ENCODE measurements at regions not wholly inside any gene's neighbourhood (a gene's known extent, or its start where the extent isn't known, plus 50 kb on each side); places are given as distances from the start of the nearest gene placed in this dataset.

DNA sequence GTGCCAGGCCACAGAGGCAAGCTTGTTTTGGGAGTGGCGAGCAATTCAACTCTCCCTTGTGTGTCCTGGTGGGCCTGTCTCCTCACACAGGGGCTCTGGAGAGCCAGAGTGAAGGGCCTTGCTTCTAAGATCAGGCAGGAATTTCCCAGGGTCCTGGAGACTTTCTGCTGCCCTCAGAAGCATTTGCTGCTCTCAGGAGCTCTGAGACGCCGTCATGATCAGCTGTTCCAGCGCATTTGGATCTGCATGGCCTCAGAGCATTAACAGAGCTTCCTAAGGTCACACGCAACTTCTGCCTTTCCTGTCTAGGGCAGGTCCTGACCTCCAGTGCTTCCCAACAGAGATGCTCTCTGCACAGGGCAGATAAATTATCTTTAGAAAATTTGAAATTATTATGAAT is 52.2 kb upstream of the C10orf90 start:
- no peaks in the 10 kb centered on the region for H3K9me3 ChIP-seq

DNA sequence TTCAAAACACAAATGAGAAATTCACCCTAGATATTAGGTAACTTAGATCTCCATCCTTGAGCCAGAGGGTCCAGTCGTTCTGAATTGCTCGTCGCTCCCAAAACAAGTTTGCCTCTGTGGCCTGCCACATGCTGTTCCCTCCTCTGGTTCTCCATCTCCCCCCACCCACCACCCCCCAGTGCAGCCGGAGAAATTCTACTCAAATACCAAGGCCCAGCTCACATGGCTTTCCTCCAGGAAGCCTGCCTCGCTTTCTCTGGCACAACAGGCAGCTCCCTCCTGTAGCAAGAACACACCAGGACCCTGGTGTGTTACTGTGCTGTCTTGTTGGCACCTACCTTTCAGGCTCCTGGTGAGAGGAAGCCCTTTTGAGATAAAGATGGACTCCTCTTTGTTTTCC is 52.7 kb upstream of the C10orf90 start:
- no peak overlapping the region for H3K27ac ChIP-seq
- intact Hi-C loops (cut with DNase I), result no loop called here
- H3K27me3 ChIP-seq, result no peaks in the 10 kb centered on the region
- no peaks in the 10 kb centered on the region for H3K4me1 ChIP-seq
- H3K4me3 ChIP-seq, result no peak overlapping the region
- 85% methylated on average over 5 of the region's 5 CpGs for WGBS, 2 donors
- H3K9me3 ChIP-seq, result no peaks in the 10 kb centered on the region
- DNase-seq, result no peak
- H3K36me3 ChIP-seq, result no peaks in the 10 kb centered on the region
- no peak for TF ChIP-seq POLR2AphosphoS5 (IDR thresholded peaks at IDR 0.05)

More for the DNA sequence above, 52.2 kb upstream of the C10orf90 start:
- 76 to 84% methylated on average over 5 of the region's 5 CpGs for WGBS, 2 donors
- intact Hi-C loops (cut with DNase I), result no loop called here
- no peak for DNase-seq
- no peaks in the 10 kb centered on the region for H3K27me3 ChIP-seq
- TF ChIP-seq, protein P1, sequence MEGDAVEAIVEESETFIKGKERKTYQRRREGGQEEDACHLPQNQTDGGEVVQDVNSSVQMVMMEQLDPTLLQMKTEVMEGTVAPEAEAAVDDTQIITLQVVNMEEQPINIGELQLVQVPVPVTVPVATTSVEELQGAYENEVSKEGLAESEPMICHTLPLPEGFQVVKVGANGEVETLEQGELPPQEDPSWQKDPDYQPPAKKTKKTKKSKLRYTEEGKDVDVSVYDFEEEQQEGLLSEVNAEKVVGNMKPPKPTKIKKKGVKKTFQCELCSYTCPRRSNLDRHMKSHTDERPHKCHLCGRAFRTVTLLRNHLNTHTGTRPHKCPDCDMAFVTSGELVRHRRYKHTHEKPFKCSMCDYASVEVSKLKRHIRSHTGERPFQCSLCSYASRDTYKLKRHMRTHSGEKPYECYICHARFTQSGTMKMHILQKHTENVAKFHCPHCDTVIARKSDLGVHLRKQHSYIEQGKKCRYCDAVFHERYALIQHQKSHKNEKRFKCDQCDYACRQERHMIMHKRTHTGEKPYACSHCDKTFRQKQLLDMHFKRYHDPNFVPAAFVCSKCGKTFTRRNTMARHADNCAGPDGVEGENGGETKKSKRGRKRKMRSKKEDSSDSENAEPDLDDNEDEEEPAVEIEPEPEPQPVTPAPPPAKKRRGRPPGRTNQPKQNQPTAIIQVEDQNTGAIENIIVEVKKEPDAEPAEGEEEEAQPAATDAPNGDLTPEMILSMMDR (IDR thresholded peaks at IDR 0.05), result no peak
- TF ChIP-seq POLR2AphosphoS5 (IDR thresholded peaks at IDR 0.05) (no peak), EP300 (IDR thresholded peaks at IDR 0.05) (no peak)
- no peaks in the 10 kb centered on the region for H3K4me1 ChIP-seq
- H3K27ac ChIP-seq, result no peak overlapping the region
- H3K36me3 ChIP-seq, result no peaks in the 10 kb centered on the region
- H3K4me3 ChIP-seq, result no peak overlapping the region

DNA sequence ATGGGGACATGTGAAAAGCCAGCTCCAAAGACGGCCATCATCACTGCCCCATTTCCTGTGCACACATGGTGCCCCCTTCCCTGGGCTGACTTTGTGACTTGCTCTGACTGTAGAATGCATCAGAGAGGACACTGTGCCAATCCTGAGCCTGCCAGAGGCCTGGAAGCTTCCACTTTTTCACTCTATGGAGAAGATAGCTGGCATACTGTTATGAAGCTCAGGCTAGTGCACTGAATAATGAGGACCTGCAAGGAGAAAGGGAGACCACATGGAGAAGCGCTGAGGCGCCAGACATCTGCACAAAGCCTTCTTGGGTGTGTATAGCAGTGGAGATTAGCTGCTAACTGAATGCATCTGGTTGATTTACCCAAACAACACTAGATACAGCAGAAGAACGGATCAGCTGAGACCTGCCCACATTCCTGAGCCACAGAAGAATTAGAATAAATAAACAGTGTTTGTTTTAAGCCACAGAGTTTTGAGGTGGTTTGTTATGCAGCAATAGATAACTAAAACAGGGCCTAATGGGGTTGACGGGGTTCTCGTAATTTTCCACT is 58.9 kb upstream of the C10orf90 start:
- no peak overlapping the region for H3K4me3 ChIP-seq
- H3K4me1 ChIP-seq, result no peaks in the 10 kb centered on the region
- WGBS, 2 donors, result 78 to 79% methylated on average over 6 of the region's 6 CpGs
- TF ChIP-seq POLR2A (IDR thresholded peaks at IDR 0.05) (no peak), POLR2AphosphoS5 (IDR thresholded peaks at IDR 0.05) (no peak)
- intact Hi-C loops (cut with DNase I), result no loop called here
- H3K9me3 ChIP-seq, result no peaks in the 10 kb centered on the region
- no peaks in the 10 kb centered on the region for H3K27me3 ChIP-seq
- no peak overlapping the region for H3K27ac ChIP-seq
- no peak for DNase-seq
- H3K36me3 ChIP-seq, result no peaks in the 10 kb centered on the region

DNA sequence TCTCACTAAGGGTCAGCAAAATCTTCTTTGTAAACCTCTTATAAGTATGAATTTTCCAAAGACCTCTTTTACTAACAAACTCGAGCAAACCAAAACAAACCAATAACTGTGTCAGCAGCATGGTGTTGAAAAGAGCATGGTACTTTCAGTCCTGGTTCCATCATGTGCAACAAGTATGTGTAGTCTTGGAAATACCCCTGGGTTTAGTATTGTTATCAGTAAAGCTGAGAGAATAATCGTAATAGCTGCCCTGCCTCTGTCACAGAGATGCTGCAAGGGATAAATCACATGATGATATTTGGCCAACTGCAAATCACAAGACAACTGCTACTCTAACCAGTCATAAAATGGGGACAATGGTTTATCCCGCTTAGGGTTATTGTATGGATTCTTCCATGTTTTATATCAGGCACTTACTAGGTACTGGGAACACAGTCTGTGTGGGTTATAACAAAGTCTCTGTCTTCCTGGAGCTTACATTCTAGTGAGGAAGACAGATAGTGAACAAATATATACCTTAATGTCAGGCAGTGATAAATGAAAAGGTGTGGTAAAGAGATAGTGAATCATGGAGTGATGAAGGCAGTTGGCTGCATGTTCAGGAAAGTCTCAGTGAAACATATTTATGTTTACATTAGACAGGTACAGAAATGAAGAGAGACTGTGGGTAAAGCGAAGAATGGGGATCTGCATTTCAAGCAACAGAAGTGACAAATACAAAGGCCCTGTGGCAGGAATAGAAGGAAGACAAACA is 60.5 kb upstream of the C10orf90 start:
- intact Hi-C loops (cut with DNase I), result no loop called here
- H3K27me3 ChIP-seq, result no peaks in the 10 kb centered on the region
- H3K27ac ChIP-seq, result no peak overlapping the region
- no peak overlapping the region for H3K4me3 ChIP-seq
- H3K36me3 ChIP-seq, result no peaks in the 10 kb centered on the region
- WGBS, 2 donors, result 78 to 81% methylated on average over 4 of the region's 4 CpGs
- no peaks in the 10 kb centered on the region for H3K4me1 ChIP-seq
- no peaks in the 10 kb centered on the region for H3K9me3 ChIP-seq
- TF ChIP-seq POLR2AphosphoS5 (IDR thresholded peaks at IDR 0.05) (no peak), POLR2A (IDR thresholded peaks at IDR 0.05) (no peak), EP300 (IDR thresholded peaks at IDR 0.05) (no peak)
- TF ChIP-seq, protein P1 (IDR thresholded peaks at IDR 0.05), result no peak
- no peak for DNase-seq

DNA sequence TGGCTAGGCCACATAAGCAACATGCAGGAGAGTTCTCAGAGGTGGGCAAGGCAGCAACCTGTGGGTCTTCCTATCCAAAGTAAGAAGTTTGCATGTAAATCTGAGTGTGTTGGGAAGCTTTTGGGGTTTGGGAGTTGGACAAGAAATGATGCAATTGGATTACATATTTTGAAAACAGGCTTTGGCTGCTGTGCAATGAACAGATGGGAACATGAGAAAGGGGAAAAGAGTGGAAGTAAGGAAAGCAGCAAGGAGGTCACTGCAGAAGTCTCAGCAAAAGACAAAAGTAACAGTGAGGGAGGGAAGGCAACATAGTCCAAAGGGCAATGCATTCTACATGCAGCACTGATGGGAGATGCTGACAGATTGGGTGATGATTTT is 61.1 kb upstream of the C10orf90 start:
- Histone ChIP-seq H3K27me3 (no peaks in the 10 kb centered on the region), H3K27ac (no peak overlapping the region), H3K36me3 (no peaks in the 10 kb centered on the region), H3K9me3 (no peaks in the 10 kb centered on the region), H3K4me1 (no peaks in the 10 kb centered on the region), H3K4me3 (no peak overlapping the region)
- no peak for DNase-seq
- TF ChIP-seq POLR2AphosphoS5 (IDR thresholded peaks at IDR 0.05) (no peak), EP300 (IDR thresholded peaks at IDR 0.05) (no peak), POLR2A (IDR thresholded peaks at IDR 0.05) (no peak)
- TF ChIP-seq, protein P1 (IDR thresholded peaks at IDR 0.05), result no peak
- intact Hi-C loops (cut with DNase I), result no loop called here

DNA sequence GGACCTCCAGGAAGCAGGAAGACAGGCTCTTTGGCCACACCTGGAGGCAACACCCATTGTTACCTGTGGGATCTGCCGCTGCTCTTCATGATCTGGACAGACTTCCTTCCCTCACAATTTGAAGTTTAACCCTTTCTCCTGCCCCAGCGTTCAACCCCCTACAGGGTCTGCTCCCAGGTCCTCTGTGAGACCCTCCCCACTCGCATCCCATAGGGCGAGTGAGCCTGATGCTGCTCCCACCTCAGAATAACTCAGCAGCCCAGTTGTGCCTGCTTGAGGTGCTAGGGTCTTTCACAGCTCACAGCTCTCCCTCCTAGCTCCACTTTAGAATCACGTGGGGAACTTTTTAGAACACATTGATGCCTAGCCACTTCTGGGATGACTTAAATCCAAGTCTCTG is 61.8 kb upstream of the C10orf90 start:
- no peaks in the 10 kb centered on the region for H3K4me1 ChIP-seq
- no peak overlapping the region for H3K27ac ChIP-seq
- no peaks in the 10 kb centered on the region for H3K36me3 ChIP-seq
- intact Hi-C loops (cut with DNase I), result no loop called here
- no peak for DNase-seq
- TF ChIP-seq POLR2A (IDR thresholded peaks at IDR 0.05) (no peak), POLR2AphosphoS5 (IDR thresholded peaks at IDR 0.05) (no peak), EP300 (IDR thresholded peaks at IDR 0.05) (no peak)
- TF ChIP-seq, protein P1 (IDR thresholded peaks at IDR 0.05), result no peak
- no peak overlapping the region for H3K4me3 ChIP-seq
- 48 to 64% methylated on average over 5 of the region's 5 CpGs for WGBS, 2 donors
- no peaks in the 10 kb centered on the region for H3K9me3 ChIP-seq
- no peaks in the 10 kb centered on the region for H3K27me3 ChIP-seq
